Parathyroid adenoma (tissue), 2 donors: ENCODE measurements at regions not wholly inside any gene's neighbourhood (a gene's known extent, or its start where the extent isn't known, plus 50 kb on each side); places are given as distances from the start of the nearest gene placed in this dataset.

ENCODE experiments used
- H2AFZ ChIP-seq: fragments of 300-600 bp; sonication (generic); one replicate; pipeline ENCODE4 v1.7.0; 2017; ENCODE audit warnings: antibody characterized with exemption, mild to moderate bottlenecking
- H3K27ac ChIP-seq: fragments of 300-600 bp; sonication (generic); one replicate; pipeline ENCODE4 v1.7.0; 2017
- H3K27me3 ChIP-seq: fragments of 300-600 bp; sonication (generic); one replicate; pipeline ENCODE4 v1.7.0; 2017; ENCODE audit warnings: low read length; ENCODE audit not compliant: control insufficient read depth, insufficient read depth
- H3K36me3 ChIP-seq: fragments of 300-600 bp; sonication (generic); one replicate; pipeline ENCODE4 v1.7.0; 2017; ENCODE audit warnings: low read length; ENCODE audit not compliant: control insufficient read depth, insufficient read depth
- H3K4me1 ChIP-seq: fragments of 300-600 bp; sonication (generic); one replicate; pipeline ENCODE4 v1.7.0; 2017; ENCODE audit warnings: control low read depth
- H3K4me2 ChIP-seq: fragments of 300-600 bp; sonication (generic); one replicate; pipeline ENCODE4 v1.7.0; 2017; ENCODE audit warnings: low read length
- H3K4me3 ChIP-seq: fragments of 300-600 bp; sonication (generic); one replicate; pipeline ENCODE4 v1.7.0; 2017; ENCODE audit warnings: low read depth, low read length
- H3K79me2 ChIP-seq: fragments of 300-600 bp; sonication (generic); one replicate; pipeline ENCODE4 v1.7.0; 2017; ENCODE audit warnings: control low read depth
- H3K9ac ChIP-seq: fragments of 300-600 bp; sonication (generic); one replicate; pipeline ENCODE4 v1.7.0; 2017; ENCODE audit warnings: mild to moderate bottlenecking
- H3K9me3 ChIP-seq: fragments of 300-600 bp; sonication (generic); one replicate; pipeline ENCODE4 v1.7.0; 2017; ENCODE audit warnings: low read length; ENCODE audit not compliant: control insufficient read depth
- TF ChIP-seq, protein P1 (sequence below): fragments of 300-600 bp; sonication (generic); IDR thresholded peaks from one replicate; pipeline ENCODE4 v1.7.0; 2017; ENCODE audit warnings: antibody characterized with exemption, mild to moderate bottlenecking
- donor health status: primary hyperparathyroidism.

DNA sequence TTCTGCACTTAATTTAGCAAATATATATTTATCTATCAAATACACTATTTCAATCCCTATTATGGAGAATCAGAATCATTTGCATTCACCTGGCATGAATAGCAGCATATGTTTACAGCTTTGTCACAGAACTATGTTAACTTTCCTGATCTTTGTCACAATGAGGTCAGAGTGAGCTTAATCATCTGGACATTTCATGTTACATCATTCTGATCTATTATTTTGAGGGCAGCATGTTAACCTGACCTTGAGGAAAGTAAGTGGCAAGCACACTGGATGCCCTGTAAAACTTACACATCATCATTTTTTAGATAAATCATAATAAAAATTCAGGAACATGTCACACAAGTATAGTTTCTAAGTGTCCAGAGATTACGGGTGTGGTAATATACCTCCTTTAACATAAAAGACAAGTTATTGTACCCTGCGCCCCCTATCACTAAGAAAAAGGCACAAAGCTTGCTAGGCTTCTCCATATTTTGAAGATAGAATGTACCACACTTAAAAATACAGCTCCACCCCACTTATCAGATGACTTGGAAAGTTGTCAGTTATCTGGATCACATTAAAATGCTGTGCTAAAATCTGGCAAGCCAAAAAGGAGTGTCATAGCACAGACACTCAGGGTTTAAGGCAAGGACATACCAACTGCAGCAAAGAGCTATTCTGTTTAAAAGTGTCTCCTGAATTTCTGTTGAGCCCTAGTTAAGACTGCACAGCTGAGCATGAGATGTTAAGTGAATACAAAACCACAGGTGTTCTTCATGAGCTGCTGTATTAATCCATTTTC, 182.7 kb upstream of the FAT4 start:
- H3K27ac ChIP-seq: no peak overlapping the region
- H3K27me3 ChIP-seq: no peaks in the 10 kb centered on the region
- H3K9ac ChIP-seq: no peak overlapping the region
- H2AFZ ChIP-seq: no peak overlapping the region
- H3K4me2 ChIP-seq: no peak overlapping the region
- H3K9me3 ChIP-seq: no peaks in the 10 kb centered on the region
- H3K4me1 ChIP-seq: no peaks in the 10 kb centered on the region
- TF ChIP-seq, protein P1, sequence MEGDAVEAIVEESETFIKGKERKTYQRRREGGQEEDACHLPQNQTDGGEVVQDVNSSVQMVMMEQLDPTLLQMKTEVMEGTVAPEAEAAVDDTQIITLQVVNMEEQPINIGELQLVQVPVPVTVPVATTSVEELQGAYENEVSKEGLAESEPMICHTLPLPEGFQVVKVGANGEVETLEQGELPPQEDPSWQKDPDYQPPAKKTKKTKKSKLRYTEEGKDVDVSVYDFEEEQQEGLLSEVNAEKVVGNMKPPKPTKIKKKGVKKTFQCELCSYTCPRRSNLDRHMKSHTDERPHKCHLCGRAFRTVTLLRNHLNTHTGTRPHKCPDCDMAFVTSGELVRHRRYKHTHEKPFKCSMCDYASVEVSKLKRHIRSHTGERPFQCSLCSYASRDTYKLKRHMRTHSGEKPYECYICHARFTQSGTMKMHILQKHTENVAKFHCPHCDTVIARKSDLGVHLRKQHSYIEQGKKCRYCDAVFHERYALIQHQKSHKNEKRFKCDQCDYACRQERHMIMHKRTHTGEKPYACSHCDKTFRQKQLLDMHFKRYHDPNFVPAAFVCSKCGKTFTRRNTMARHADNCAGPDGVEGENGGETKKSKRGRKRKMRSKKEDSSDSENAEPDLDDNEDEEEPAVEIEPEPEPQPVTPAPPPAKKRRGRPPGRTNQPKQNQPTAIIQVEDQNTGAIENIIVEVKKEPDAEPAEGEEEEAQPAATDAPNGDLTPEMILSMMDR: no peak
- H3K36me3 ChIP-seq: no peaks in the 10 kb centered on the region
- no peaks in the 10 kb centered on the region for H3K79me2 ChIP-seq
- no peak overlapping the region for H3K4me3 ChIP-seq

DNA sequence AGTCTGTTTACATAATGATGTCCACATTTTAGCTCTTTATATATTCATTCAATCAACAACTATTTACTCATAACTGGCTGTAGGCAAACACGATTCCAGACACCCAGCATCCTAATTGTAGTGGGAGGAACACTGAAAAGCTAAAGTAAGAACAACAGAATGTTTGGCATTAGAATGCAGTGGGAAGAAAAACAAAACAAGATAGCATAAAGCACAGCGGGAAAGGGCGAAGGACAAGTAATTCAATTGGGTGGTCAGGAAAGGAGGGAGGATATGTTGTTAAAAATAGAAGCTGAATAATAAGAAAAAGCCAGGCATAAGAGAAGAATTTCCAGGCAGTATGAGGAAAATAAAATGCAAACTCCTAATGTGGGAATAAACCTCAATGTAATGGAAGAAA, 189.5 kb upstream of the FAT4 start:
- Histone ChIP-seq H3K36me3 (no peaks in the 10 kb centered on the region), H3K4me3 (no peak overlapping the region), H3K4me2 (no peak overlapping the region), H3K9me3 (no peaks in the 10 kb centered on the region), H3K79me2 (no peaks in the 10 kb centered on the region), H3K4me1 (no peaks in the 10 kb centered on the region), H3K27me3 (no peaks in the 10 kb centered on the region), H3K27ac (no peak overlapping the region), H2AFZ (no peak overlapping the region), H3K9ac (no peak overlapping the region)
- TF ChIP-seq, protein P1: no peak

DNA sequence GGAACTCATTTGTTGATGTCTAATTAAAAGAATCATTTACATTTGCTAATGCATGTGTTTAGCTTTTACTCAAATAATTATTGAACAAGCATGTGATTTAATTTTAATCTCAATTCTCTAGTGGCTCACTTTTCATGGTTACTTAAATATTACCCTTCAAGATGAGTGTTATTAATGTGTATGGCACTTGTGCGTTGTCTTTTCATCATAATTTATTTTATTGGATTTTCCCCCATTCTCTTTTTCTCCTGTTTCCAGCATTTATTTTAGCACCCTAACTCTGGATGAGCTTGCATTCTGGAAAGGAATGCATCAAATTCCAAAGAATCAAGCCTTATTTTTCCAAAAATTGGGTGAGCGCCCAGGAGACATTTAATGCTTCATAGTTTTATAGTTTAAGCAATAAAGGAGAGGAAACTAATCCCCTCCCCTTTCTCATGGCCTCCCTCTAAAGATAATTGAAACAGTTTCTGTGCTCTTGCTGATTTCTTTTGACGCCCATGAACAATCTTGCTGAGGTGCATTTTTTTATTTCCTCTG, 191.1 kb upstream of the FAT4 start:
- TF ChIP-seq, protein P1: no peak
- Histone ChIP-seq H3K4me1 (no peaks in the 10 kb centered on the region), H2AFZ (no peak overlapping the region), H3K9ac (no peak overlapping the region), H3K4me2 (no peak overlapping the region), H3K27ac (no peak overlapping the region), H3K4me3 (no peak overlapping the region), H3K9me3 (no peaks in the 10 kb centered on the region), H3K79me2 (no peaks in the 10 kb centered on the region), H3K36me3 (no peaks in the 10 kb centered on the region), H3K27me3 (no peaks in the 10 kb centered on the region)

DNA sequence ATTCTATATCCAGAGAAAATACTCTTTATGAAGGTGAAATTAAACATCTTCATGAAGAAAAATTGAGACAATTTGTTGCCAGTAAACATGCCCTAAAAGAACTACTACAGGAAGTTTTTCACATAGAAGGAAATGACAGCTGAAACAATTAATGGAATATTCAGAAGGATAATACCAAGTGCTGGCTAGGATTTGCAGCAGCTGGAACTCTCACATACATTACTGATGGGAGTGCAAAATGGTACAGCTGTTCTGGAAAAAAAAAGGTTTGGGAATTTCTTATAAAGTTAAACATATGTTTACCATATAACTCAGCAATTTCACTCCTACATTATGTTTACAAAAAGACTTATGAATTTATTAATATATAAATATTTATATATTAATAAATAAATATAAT, 193.2 kb upstream of the FAT4 start:
- TF ChIP-seq, protein P1: no peak
- Histone ChIP-seq H3K27ac (no peak overlapping the region), H3K4me3 (no peak overlapping the region), H3K4me2 (no peak overlapping the region), H3K36me3 (no peaks in the 10 kb centered on the region), H3K27me3 (no peaks in the 10 kb centered on the region), H2AFZ (no peak overlapping the region), H3K79me2 (no peaks in the 10 kb centered on the region), H3K4me1 (no peaks in the 10 kb centered on the region), H3K9ac (no peak overlapping the region), H3K9me3 (no peaks in the 10 kb centered on the region)

DNA sequence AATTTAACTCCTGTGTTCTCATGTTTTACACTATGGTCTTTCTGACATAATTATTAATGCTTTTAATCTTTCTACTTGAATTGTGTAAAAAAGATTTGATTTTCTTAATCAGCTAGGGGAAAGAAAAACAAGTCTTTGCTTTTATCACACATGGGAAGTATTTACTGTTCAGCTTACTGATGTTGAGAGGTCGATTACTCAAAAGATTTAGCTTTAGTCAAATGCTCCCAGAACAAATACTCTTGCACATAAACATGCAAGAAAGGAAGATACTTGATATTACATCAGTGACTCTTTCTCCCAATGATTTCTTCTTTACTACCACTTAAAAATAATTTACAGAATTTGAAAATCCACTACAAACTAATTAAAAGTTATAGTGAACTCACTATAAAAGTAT, 198.3 kb upstream of the FAT4 start:
- Histone ChIP-seq H3K27ac (no peak overlapping the region), H2AFZ (no peak overlapping the region), H3K9me3 (no peaks in the 10 kb centered on the region), H3K9ac (no peak overlapping the region), H3K4me2 (no peak overlapping the region), H3K4me1 (no peaks in the 10 kb centered on the region), H3K27me3 (no peaks in the 10 kb centered on the region), H3K4me3 (no peak overlapping the region), H3K36me3 (no peaks in the 10 kb centered on the region), H3K79me2 (no peaks in the 10 kb centered on the region)
- TF ChIP-seq, protein P1: no peak
